Body of pancreas (tissue), 4 donors: ENCODE measurements at regions not wholly inside any gene's neighbourhood (a gene's known extent, or its start where the extent isn't known, plus 50 kb on each side); places are given as distances from the start of the nearest gene placed in this dataset.

ENCODE experiments used
- POLR2A ChIP-seq, 3 donors: fragments of 450-650 bp; IDR thresholded peaks; one replicate each; pipeline ENCODE4 v1.6.1; 2016; ENCODE audit warnings: antibody characterized with exemption in 3 of 3, mild to moderate bottlenecking in 2 of 3
- TF ChIP-seq, protein P1 (sequence below), 7 experiments: fragments of 450-650 bp in 4 of 7; fragments of 200-600 bp in 3 of 7; sonication (generic) in 3 of 7; IDR thresholded peaks; one replicate each; pipeline ENCODE4 v1.5.1; 2016 to 2019; ENCODE audit warnings: antibody characterized with exemption in 7 of 7

DNA sequence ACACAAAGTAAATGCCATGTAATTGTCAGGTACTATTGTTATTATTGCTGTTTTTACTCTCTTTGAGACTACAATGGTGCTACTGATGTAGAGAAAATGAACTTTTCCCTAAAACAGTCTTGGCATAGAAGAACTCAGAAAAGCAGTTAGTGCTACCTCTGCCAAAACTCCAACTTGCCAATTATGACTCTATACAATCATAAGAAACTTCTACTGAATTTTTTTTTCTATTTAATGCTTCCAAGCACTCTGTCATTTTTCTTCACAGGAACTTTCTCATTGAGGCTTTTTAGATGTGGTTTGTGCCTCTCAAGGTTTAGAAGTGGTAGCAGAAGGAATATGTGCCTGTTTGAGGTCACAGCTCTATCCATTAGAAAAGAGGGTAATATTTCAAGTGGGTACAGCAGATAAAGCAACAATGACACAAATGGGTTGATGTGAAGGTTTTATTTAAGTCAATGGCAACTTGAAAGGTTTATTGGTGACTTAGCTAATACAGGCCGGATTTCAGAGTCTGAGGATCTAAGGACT, 64.0 kb upstream of the FERD3L start:
- TF ChIP-seq, protein P1, sequence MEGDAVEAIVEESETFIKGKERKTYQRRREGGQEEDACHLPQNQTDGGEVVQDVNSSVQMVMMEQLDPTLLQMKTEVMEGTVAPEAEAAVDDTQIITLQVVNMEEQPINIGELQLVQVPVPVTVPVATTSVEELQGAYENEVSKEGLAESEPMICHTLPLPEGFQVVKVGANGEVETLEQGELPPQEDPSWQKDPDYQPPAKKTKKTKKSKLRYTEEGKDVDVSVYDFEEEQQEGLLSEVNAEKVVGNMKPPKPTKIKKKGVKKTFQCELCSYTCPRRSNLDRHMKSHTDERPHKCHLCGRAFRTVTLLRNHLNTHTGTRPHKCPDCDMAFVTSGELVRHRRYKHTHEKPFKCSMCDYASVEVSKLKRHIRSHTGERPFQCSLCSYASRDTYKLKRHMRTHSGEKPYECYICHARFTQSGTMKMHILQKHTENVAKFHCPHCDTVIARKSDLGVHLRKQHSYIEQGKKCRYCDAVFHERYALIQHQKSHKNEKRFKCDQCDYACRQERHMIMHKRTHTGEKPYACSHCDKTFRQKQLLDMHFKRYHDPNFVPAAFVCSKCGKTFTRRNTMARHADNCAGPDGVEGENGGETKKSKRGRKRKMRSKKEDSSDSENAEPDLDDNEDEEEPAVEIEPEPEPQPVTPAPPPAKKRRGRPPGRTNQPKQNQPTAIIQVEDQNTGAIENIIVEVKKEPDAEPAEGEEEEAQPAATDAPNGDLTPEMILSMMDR (IDR thresholded peaks at IDR 0.05), result no peak
- TF ChIP-seq POLR2A (IDR thresholded peaks at IDR 0.05), result no peak
